ENCODE measurements at regions not wholly inside any gene's neighbourhood (a gene's known extent, or its start where the extent isn't known, plus 50 kb on each side); places are given as distances from the start of the nearest gene placed in this dataset.

- TF ChIP-seq CTCF (IDR thresholded peaks at IDR 0.05) (no peak), POLR2A (IDR thresholded peaks at IDR 0.05) (no peak)
Measured at GRCh38 chr2:38138996-38139395, 63.0 kb upstream of the CYP1B1 start.
